GM19397 (cell line): ENCODE measurements at regions not wholly inside any gene's neighbourhood (a gene's known extent, or its start where the extent isn't known, plus 50 kb on each side); places are given as distances from the start of the nearest gene placed in this dataset.
"Not testable (repeated sequence)": the region's sequence is repeated elsewhere in the genome, so short reads cannot be mapped to it uniquely, and the experiment has no call there.

Source experiments
- ATAC-seq: cut with Tn5 transposase; IDR thresholded peaks from one replicate; pipeline ENCODE4 v1.9.1; 2021; ENCODE audit warnings: mild to moderate bottlenecking, moderate library complexity; ENCODE audit not compliant: unreplicated experiment

DNA sequence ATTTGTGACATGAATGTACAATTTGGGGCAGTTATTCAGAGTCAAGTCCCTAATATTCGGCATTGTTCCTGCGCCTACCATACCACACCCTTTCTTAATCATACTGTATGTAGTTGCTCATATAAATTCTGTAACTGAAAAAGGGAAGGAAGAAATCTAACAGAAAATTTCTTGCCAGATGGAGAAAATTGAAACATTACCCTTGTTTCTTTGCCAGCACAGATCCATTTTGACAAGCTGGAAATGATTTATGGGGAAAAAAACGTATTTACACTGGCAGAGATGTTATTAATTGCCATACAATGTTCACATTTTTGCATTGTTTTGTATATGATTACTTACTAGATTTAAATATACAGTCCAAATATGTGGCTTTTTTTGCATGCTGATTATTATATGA is 363.8 kb upstream of the PKN2 start:
- no peak for ATAC-seq

DNA sequence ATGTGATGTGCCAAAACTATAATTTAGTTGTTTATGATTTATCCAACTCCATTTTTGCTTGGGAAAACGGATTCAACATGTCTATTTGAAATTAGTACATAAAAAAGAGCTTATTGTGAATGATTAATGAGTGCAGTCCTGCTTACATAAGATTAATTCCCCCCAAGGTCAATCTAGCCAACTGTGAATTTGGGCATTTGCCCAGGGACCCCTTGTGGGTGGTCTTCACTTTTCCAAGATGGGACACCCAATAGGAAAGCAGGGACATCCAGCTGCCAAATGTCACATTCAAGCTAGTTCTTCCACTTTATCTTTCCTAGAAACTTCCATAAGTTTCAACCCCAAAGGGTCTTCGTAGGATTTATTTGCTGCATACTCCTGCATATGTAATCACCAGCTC is 362.4 kb upstream of the PKN2 start:
- ATAC-seq, result no peak

GRCh38 chr1:88324899-88325298 is 359.2 kb upstream of the PKN2 start:
- no peak for ATAC-seq

DNA sequence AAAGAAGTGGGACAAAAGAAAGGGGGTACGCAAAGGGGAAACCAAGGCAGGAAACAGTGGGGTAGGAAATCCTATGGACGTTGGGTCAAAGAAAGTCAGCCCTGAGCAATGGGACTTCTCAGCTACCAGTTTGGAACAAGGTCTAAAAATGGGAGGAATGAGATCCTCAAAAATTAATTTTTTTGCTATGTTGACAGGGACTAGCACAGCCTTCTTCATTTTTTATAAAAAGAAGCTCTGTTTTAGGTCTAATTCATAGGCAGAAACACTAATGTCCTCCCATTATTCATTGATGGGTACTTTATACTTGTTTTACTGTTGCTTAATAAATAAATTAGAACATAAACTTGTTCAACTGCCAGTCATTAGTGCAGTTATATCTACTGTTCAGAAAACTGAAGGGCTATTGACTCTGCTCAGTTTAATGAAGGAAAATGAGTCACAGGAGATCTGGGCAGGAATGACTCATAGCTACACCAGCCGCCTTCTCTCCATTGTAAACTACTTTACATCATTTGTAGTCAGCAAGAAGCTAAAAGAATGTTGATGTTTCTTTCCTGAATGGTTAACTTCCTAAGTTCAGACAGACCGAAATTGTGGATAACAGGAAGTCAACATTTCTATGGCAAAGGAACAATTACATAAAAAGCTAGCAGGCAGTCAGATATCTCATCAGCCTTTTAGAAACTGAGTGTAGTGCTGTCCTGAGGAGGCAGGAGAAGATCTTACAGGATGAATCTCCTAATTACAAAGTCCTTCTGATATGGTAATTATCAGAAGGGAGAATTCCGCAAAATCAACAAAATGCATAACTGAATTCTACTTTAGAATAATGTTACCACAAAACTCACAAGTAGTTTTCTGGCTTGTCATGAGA is 356.4 kb upstream of the PKN2 start:
- no peak for ATAC-seq

DNA sequence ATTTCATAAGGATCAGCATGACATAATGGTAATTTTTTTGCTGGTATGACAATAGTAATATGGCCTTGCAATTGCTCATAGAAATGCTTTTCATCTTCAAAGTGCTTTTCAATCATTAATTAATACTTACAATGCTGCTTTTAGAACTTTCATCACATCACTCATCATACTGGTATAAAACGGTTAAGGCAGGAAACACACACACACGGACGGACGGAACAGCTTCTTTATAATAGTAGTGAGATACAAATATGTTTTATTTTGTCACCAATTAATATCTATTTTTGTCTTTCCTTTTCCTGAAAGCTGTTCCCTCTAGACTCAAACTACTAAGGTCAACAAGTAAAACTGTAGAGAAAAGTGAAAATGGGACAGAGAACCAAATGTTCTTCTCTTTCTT is 353.9 kb upstream of the PKN2 start:
- ATAC-seq, result no peak

DNA sequence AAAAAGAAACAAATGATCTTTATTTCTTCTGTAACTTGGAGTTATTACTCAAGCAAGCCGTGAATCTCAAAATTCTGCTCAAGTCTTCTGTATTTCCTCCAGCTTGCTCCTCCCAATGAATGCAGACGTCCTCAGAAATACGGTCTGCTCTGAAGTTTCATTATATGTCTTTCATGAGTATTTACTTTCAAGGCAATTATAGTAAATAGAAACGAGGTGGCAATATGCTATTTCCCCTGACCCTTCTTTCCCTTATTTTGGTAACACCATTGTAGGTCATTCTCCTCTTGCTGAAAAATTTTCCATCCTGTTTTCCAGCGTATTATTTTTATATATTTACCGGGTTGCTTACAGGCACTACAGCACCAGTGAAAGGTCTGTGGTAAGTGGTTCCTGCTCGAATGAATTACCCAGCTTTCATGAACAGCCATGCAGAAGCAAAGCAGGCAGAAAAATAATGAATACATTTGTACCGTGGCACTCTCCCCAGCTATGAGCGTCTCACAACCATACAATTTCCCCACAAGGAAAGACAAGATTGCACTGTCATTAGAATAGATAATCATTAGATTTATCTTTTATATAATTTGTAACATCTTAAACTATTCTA is 350.9 kb upstream of the PKN2 start:
- ATAC-seq, result no peak

- ATAC-seq, result no peak
These were observed 342.6 kb upstream of the PKN2 start for GRCh38 chr1:88341447-88341846.

DNA sequence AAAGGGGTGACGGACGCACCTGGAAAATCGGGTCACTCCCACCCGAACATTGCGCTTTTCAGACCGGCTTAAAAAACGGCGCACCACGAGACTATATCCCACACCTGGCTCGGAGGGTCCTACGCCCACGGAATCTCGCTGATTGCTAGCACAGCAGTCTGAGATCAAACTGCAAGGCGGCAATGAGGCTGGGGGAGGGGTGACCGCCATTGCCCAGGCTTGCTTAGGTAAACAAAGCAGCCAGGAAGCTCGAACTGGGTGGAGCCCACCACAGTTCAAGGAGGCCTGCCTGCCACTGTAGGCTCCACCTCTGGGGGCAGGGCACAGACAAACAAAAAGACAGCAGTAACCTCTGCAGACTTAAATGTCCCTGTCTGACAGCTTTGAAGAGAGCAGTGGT is 342.0 kb upstream of the PKN2 start:
- not testable (repeated sequence) for ATAC-seq

DNA sequence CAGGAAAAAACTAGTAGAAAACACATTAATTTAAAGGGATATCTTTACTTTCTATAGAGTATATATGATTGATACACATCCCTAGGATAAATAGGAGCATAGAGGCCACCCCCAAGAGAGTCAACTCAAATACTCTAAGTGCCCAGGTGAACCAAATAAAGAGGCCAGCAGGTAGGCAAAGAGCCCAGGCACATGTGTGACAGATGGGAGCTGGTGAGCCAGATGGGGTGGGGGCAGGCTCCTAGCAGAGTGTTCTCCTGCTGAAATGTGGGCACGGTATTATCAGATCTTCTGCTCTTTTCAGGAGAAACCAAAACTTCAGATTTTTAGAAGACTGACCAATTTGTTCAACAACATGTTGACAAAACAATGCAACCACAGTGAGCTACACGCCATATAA is 333.4 kb upstream of the PKN2 start:
- ATAC-seq, result no peak

- ATAC-seq, result no peak
These were observed 332.1 kb upstream of the PKN2 start for GRCh38 chr1:88351960-88352359.

GRCh38 chr1:88354256-88354655 is 329.8 kb upstream of the PKN2 start:
- ATAC-seq, result no peak

DNA sequence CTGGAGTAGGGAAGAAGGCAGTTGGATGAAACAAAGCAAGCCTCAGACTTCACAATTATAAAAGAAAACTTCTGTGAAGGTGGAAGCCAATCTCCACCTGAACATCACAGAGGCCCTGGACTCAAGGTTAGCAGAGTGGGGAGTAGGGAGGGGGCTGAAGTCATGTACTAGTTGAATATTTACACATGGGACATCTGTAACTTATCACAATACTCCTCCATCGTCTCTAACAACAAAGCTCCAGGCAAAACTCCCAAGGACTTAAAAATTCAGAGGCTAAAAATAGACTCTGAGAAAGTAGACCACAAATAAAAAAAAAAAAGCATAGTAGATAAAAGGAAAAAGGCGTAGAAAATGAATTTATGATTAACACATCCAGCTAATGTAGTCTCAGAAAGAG is 326.3 kb upstream of the PKN2 start:
- ATAC-seq, result no peak

GRCh38 chr1:88371436-88372023 is 312.5 kb upstream of the PKN2 start:
- no peak for ATAC-seq

DNA sequence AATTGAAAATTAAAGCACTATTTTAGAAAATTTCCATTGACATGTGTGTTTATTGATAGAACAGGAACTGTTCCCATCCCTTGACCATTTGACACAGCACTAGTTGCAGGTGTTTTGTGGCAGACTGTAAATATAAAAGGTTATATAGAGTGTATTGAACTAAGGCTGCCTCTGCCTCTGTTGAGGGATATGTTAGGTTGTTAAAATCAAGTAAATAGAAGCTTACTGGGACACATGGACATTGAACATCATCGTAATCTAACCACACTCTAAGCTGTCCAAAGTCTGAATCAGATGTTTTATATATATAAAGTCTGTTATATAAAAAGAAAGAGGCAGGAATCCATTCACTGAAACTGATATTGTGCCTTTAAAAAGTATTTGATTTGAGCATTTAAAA is 308.1 kb upstream of the PKN2 start:
- ATAC-seq, result no peak

GRCh38 chr1:88376421-88376820 is 307.7 kb upstream of the PKN2 start:
- ATAC-seq, result no peak

DNA sequence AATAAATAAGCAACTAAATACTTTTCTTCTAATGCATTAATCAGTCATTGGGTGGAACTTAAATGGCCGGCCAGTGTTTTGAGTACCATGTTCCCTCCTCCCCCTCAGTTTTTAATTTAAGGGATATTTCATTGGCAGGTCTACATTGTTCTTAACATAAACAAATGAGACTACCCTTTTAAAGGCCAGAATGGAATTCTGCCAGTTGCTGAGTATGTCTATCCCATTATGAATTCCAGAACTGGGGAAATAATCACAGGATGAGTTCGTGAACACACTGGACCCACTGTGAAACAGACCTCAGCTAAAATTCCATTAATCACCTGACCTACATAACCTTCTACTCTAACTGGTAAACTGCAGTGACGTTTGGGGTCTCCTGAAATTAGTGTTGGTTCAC is 305.5 kb upstream of the PKN2 start:
- no peak for ATAC-seq

- ATAC-seq, result no peak
These were observed 289.1 kb upstream of the PKN2 start for GRCh38 chr1:88394958-88395357.

DNA sequence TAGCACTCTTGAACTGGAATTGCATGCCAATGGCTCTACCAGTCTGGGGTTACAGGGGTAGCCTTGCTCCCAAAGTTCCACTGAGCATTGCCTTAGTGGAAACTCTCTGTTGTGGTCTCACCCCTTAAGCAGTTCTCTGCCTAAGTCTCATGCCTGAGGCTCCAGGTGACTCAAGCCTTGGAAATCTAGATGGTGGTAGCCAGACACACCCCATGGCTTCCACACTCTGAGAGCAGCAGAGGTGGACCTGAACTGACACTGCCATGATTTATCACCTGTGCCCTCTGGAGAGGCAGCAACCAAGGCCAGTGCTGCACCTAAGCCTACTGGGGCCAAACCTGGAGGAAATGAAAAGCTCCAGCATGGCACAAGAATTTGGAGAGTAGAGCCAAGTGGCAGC is 285.7 kb upstream of the PKN2 start:
- ATAC-seq, result no peak

- ATAC-seq, result peak; percentile 63
These were observed 284.4 kb upstream of the PKN2 start for GRCh38 chr1:88399690-88400089.

- ATAC-seq, result peak; percentile 66
These were observed 282.8 kb upstream of the PKN2 start for GRCh38 chr1:88401313-88401712.

DNA sequence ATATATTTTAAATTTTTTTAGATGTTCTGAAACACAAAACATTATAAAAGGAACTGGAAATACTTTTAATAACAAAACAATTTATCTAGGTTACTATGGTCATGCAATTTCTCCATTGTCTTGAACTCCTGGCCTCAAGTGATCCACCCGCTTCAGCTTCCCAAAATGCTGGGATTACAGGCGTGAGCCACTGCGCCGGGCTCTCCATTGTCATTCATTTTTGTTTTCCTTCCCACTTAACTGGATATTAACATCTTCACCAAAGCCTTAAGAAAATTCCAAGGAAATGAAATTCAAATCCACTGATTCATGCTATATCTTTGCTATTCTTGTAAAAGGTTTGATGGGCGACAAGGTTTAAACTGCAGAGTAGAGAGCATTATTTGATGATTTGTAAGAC is 279.5 kb upstream of the PKN2 start:
- no peak for ATAC-seq

- ATAC-seq, result no peak
These were observed 276.8 kb upstream of the PKN2 start for GRCh38 chr1:88407248-88407647.
